GM12864 (cell line): ENCODE measurements at regions not wholly inside any gene's neighbourhood (a gene's known extent, or its start where the extent isn't known, plus 50 kb on each side); places are given as distances from the start of the nearest gene placed in this dataset.

Source experiments
- DNase-seq: peaks from one replicate; pipeline ENCODE4 v3.0.0-alpha.2; 2011; ENCODE audit warnings: low read depth
- H3K4me3 ChIP-seq: 2 replicates; pipeline ENCODE4 v1.5.1; 2011; ENCODE audit warnings: mild to moderate bottlenecking, low read depth, low read length, control low read depth
- TF ChIP-seq, protein P1 (sequence below): IDR thresholded peaks from 2 replicates; pipeline ENCODE4 v1.5.1; 2011; ENCODE audit warnings: low read depth, mild to moderate bottlenecking, moderate library complexity, low read length, control low read depth, inconsistent platforms; ENCODE audit errors: missing control alignments

DNA sequence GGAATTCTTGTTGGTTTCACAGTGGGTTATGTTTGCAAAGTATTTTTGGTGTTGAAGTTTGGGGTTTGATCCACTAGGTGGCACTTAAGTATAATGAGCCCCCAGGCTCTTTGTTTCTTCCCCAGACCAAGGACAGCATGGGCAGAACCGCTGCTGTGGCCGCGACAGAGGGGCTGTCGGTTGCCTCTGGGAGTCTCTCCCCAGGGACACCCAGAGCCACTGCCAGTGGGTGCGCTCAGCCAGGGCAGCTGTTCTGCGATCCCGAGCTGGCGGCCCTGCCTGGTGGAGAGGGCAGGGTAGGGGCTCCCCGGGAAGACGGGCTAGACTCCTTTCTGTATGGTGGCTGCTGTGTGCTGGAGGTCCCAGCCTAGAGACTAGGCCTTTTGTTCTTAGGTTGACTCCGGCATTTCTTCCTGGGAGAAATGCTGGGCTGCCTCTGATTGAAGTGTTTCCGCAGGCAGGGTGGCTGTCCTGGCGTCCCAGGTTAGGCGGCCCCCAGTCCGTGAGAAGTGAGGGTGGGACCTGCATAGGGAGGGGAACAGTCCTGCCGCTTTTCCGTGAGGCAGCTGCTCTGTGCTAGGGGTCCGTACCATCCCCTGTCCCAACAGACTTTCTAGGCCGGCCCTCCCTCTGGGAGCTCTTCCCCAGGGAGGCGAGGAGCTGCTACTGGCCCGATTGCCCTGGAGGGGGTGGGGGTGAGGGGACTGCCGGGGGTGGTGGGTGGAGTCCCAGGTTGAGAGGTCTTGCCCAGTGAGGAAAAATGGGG, 253.1 kb upstream of the PELI2 start:
- TF ChIP-seq, protein P1, sequence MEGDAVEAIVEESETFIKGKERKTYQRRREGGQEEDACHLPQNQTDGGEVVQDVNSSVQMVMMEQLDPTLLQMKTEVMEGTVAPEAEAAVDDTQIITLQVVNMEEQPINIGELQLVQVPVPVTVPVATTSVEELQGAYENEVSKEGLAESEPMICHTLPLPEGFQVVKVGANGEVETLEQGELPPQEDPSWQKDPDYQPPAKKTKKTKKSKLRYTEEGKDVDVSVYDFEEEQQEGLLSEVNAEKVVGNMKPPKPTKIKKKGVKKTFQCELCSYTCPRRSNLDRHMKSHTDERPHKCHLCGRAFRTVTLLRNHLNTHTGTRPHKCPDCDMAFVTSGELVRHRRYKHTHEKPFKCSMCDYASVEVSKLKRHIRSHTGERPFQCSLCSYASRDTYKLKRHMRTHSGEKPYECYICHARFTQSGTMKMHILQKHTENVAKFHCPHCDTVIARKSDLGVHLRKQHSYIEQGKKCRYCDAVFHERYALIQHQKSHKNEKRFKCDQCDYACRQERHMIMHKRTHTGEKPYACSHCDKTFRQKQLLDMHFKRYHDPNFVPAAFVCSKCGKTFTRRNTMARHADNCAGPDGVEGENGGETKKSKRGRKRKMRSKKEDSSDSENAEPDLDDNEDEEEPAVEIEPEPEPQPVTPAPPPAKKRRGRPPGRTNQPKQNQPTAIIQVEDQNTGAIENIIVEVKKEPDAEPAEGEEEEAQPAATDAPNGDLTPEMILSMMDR = peak; percentile 54
- H3K4me3 ChIP-seq = no peak overlapping the region
- DNase-seq = no peak

DNA sequence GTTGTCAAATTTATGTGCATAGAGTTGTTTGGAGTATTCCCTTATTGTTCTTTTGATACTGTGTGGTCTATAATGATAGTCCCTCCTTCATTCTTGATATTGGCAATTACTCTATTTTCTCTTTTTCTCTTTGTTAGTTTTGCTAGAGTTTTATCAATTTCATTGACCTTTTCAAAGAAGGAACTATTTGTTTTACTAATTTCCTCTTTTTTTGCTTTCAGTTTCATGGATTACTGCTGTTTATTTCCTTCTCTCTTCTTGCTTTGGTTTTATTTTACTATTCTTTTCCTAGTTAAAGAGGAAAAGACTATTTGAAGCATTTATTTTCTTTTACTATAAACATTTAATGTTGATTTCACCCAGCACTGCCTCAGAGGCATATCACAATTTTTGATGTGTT, 250.9 kb upstream of the PELI2 start:
- TF ChIP-seq, protein P1 = no peak
- DNase-seq = no peak
- no peak overlapping the region for H3K4me3 ChIP-seq

DNA sequence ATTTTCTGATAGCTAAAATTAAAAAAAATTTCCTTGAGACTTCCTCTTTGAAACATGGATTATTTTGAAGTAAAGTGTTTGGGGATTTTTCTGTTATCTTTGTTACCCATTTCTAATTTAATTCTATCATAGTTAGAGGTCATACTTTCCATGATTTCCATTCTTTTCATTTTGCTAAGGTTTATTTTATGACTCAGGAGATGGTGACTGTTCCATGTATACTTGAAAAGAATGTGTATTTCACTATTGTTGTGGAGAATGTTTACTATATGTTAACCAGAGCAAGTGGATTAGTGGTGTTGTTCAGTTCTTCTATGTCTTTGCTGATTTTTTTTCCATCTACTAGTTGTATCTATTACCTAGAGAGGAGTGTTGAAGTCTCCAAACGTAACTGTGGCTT, 250.5 kb upstream of the PELI2 start:
- H3K4me3 ChIP-seq = no peak overlapping the region
- TF ChIP-seq, protein P1 = no peak
- DNase-seq = no peak

DNA sequence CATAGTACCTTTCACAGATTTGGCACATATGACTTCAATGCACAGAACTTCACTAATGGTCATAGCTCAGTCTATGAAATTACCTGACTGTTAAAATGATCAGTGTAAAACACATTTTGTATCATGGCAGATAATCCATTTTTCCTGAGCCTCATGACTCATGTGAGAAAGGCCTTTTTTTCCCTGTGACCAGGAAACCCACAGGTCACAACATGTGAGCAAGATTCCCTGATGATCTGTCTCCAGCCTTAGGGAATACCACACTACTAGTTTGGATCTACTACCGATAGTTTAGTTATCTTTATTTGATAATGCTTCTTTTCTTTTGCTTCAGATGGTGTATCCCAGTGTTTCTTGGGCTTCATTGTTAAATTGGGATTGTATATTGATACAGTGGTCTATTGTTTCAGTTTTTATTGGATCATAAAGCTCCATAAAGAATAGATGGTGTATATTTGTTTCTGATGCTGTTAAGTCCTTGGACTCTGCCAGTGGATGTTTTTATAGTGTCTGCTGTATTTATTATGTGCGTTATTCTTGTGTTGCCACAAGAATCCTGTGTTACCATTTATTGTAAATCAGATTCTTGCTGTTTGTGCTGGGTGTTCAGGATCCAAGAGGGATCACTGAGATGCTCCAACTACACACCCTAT, 248.7 kb upstream of the PELI2 start:
- TF ChIP-seq, protein P1 = no peak

DNA sequence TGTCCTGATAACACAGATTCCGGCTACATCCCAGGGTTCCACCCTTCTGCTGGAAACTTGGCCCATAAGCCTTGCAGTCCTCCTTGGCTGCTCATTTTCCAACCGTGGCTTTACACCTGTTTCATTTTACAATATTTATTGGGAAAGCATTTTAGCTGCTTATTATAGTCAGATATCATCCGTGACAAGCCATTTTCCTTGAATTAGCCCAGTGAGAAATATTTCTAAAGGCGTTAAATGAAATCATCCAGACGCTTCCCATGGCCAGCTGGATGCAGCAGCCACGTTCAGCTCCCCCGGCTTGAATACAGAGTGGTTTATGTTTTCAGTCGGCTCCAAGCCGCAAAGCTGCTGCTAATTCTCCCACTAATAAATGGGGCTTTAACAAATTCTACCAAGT, 245.0 kb upstream of the PELI2 start:
- no peak overlapping the region for H3K4me3 ChIP-seq
- TF ChIP-seq, protein P1 = no peak
- DNase-seq = no peak

More for the DNA sequence above, 248.7 kb upstream of the PELI2 start:
- no peak for DNase-seq
- H3K4me3 ChIP-seq = no peak overlapping the region

DNA sequence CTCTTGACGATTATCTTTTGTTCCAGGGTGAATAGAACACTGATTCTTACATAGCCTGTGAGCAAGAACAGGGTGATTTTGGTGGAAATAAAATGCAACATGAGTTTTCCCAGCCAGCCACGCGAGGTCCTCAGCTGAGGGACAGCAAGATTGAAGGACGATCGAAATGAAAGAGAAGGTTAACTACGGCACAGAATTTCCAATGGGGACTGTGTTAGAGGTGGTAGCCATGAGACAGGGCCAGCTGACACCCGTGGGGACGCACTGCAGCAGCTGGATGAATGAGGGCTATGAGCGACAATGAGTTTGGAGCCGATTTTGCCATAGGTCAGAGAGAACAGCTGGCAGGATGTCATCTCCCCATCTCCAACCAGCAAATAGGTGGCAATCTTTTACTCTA, 243.4 kb upstream of the PELI2 start:
- TF ChIP-seq, protein P1 = no peak

More for the DNA sequence above, 243.4 kb upstream of the PELI2 start:
- no peak overlapping the region for H3K4me3 ChIP-seq
- DNase-seq = no peak
